Esophagus (tissue), 2 donors: ENCODE measurements at regions not wholly inside any gene's neighbourhood (a gene's known extent, or its start where the extent isn't known, plus 50 kb on each side); places are given as distances from the start of the nearest gene placed in this dataset.

ENCODE experiments used
- H3K27ac ChIP-seq, 2 donors: one replicate each; pipeline ENCODE4 v1.5.1; 2013; ENCODE audit warnings: low read depth in 2 of 2, mild to moderate bottlenecking in 2 of 2, inconsistent platforms in 1 of 2, low read length in 1 of 2, moderate library complexity in 1 of 2
- H3K27me3 ChIP-seq, 2 donors: one replicate each; pipeline ENCODE4 v1.6.1; 2013; ENCODE audit warnings: low read length in 2 of 2, control low read depth in 1 of 2, mild to moderate bottlenecking in 1 of 2; ENCODE audit not compliant: insufficient read depth in 2 of 2, control insufficient read depth in 1 of 2
- H3K36me3 ChIP-seq, 2 donors: one replicate each; pipeline ENCODE4 v1.6.1; 2013; ENCODE audit warnings: low read length in 1 of 2; ENCODE audit not compliant: control insufficient read depth in 2 of 2, insufficient read depth in 2 of 2
- H3K4me1 ChIP-seq, 2 donors: one replicate each; pipeline ENCODE4 v1.6.1; 2013; ENCODE audit warnings: low read length in 1 of 2; ENCODE audit not compliant: control insufficient read depth in 2 of 2, insufficient read depth in 2 of 2
- H3K4me3 ChIP-seq, 2 donors: one replicate each; pipeline ENCODE4 v1.5.1; 2013; ENCODE audit warnings: low read length in 2 of 2, mild to moderate bottlenecking in 2 of 2, low read depth in 1 of 2, moderate library complexity in 1 of 2
- H3K9me3 ChIP-seq, 2 donors: one replicate each; pipeline ENCODE4 v1.6.1; 2013; ENCODE audit warnings: mild to moderate bottlenecking in 2 of 2, low read depth in 1 of 2, low read length in 1 of 2, moderate library complexity in 1 of 2; ENCODE audit not compliant: control insufficient read depth in 2 of 2, insufficient read depth in 1 of 2
- WGBS, 2 donors: extraction: QIAGEN DNeasy Blood & Tissue Kit; methylation state at CpG; one replicate each; pipeline ENCODE4 v1.1.7; 2013; 5-methylcytosine and 5-hydroxymethylcytosine counted together
- donor health status: healthy with polysubstance abuse.
- donor health status: Bipolar disorder and iron deficiency.

DNA sequence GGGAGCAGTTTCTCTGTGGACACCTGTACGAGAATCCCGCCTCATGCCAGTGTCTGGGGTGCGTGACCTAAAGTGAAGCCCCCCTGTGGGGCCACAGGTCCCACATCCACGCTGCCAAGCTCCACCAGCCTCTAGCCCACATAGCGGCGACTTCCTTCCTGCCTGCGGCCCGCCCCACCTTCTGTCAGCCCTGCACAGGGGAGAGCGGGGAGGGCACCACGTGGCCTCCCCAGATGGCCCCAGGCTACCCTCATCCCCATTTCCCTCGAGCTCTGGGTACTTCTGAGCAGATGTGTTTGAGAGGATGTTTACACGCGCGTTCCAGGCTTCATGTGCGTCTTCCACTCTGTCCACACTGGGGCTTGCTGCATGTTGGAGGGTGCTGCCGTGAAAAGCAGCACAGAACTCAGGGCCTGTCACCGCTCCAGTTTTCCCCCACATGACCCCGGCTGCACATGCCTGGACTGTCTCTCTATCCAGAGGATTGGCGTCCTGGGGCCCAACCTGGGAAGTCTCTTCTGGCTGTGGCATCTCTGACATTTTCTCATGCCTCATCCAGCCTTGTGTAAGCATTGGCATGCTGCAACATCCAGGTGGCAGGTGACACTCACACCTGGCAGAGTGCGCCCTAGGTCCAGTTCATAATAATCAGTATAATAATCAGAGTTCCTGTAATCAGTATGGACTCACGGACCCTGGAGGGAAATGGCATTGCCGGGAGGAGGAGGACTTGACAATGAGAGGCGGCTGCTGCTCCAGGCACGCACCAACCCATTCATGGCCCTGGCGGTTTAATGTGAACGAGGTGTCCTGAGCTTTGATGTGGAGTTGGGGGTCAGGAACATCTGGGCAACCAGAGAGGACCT, 146.3 kb upstream of the TWIST2 start:
- WGBS, 2 donors = 71 to 79% methylated on average over 26 of the region's 26 CpGs

DNA sequence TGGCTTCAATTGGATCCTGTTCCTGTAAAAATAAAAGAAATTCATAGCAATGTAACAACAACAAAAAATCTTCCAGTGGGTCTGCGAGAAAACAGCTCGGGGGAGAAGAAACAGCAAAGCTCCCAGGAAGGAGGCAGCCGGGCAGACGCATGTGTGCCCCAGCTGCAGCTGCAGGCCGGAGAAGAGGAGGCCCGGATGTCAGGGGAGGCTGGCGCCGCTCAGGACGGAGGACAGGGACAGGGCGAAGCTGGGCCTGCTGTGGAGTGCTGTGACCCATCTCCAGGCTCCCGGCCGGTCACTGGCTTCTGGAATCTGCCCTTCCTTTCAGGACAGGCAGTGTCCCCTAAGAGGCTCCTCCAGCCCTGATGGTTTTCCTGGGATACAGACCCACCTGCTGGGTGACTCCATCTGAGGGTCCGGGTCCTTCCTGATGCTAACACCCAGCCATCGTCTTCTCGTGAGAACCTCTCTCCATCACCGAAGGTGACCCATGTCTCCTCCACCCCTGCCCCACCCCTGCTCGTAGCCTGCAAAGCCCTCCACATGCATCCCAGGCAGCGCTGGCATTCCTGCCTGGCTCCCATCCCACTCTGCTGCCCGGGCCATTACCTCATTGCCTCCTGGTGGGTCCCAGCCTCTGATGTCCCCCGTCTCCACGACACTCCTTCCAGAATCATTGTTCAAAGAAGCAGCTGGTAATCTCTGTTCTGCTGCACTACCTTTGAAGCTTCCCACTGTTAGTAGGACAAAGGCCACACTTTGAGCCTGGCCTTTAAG, 145.4 kb upstream of the TWIST2 start:
- no peaks in the 10 kb centered on the region for H3K27me3 ChIP-seq
- no peak overlapping the region for H3K27ac ChIP-seq
- H3K4me1 ChIP-seq = peaks cover 0 to 2% of the 10 kb centered on the region in 2 donors
- no peaks in the 10 kb centered on the region for H3K9me3 ChIP-seq
- H3K36me3 ChIP-seq = no peaks in the 10 kb centered on the region
- WGBS, 2 donors = 76 to 85% methylated on average over 21 of the region's 21 CpGs
- H3K4me3 ChIP-seq = no peak overlapping the region

More for the DNA sequence above, 146.3 kb upstream of the TWIST2 start:
- H3K4me3 ChIP-seq = no peak overlapping the region
- no peaks in the 10 kb centered on the region for H3K36me3 ChIP-seq
- H3K4me1 ChIP-seq = peaks cover 0 to 2% of the 10 kb centered on the region in 2 donors
- no peak overlapping the region for H3K27ac ChIP-seq
- H3K9me3 ChIP-seq = no peaks in the 10 kb centered on the region
- no peaks in the 10 kb centered on the region for H3K27me3 ChIP-seq

DNA sequence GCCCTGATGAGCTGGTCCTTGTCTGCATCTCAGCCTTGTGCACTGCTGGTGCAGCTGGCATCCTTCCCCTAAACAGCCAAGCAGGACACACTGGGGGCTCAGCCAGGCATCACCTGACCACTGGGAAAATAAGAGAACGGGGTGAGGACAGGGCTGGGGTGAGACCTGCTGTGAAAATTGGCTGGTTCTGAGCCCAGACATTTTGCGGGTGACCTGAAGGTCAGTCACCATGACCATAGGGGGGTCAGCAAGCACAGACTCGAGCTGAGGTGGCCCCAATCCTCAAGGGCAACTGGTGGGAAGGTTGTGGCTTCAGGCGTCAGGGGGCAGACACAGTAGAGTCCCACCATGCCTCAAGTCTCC, 144.9 kb upstream of the TWIST2 start:
- Histone ChIP-seq H3K27ac (no peak overlapping the region), H3K36me3 (no peaks in the 10 kb centered on the region), H3K27me3 (no peaks in the 10 kb centered on the region), H3K4me3 (no peak overlapping the region), H3K4me1 (peaks cover 0 to 2% of the 10 kb centered on the region in 2 donors), H3K9me3 (no peaks in the 10 kb centered on the region)
- 77 to 81% methylated on average over 4 of the region's 4 CpGs for WGBS, 2 donors

DNA sequence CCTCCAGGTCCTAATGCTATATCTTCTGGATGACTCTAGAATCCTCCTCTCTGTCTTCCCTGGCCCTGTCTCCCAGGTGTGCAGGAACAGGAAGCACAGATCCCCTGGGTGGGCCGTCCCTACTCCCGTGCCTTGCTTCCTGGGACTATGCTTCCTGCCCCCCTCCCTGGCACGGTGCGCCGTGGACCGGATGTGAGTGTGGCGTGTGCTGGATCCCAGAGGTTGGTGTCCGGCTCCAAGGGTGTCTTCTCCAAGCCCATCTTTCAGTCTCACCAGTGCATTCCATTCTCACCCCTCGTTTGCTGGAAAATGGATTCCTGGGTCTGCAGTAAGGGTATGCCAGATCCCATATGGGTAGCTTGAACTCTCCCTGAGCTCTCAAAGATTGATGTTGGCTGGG, 144.4 kb upstream of the TWIST2 start:
- 90 to 91% methylated on average over 9 of the region's 9 CpGs for WGBS, 2 donors
- Histone ChIP-seq H3K27me3 (no peaks in the 10 kb centered on the region), H3K4me3 (no peak overlapping the region), H3K27ac (no peak overlapping the region), H3K36me3 (no peaks in the 10 kb centered on the region), H3K4me1 (peaks cover 0 to 2% of the 10 kb centered on the region in 2 donors), H3K9me3 (no peaks in the 10 kb centered on the region)

DNA sequence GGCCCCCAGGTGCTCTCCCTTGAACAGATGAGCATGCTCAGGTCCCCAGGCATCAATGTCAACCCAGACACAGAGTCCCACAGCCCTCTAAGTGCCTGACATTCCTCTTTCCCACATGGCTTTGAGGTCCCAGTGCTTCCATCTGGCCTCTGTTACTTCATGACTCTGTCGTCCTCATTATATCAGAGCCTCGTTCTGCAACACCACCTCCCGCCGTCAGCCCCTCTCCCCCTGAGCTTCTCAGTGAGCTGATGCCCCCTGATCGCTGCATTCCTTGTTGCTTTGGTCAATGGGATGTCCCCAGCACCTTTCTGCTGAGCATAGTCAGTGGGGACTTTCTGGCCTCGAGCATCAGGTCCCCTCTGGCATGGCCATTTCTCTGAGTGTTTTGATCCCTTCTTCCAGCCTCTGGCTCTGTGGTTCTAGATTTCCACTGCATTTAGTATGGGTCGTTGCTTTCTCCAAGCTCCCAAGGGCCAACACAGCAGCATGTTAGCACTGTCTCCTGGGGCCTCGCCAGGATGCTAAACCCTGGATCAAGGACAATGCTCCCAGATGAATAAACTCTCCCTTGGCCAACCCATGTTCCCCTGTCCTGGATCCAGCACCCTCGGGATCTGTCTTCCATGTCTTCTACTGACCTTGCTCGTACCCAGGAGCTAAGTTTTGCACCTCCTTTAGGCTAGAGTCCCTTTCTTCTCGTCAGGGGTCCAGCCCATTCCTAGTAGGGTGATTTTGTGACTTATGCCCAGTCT, 143.2 kb upstream of the TWIST2 start:
- WGBS, 2 donors = 75 to 79% methylated on average over 11 of the region's 11 CpGs

DNA sequence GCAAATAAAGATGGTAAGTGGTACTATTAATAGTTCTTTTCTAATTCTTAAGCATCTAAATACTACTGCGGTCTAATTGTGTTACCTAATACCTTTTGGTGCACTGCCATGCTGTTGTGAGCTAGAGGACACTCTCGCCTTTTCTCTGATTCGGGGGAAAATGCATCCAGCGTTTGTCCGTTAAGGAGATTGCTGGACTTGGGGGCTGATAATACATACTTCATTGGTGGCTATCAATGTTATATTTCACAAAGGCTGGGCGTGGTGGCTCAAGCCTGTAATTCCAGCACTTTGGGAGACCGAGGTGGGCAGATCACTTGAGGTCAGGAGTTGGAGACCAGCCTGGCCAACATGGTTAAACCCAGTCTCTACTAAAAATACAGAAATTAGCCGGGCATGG, 141.7 kb upstream of the TWIST2 start:
- 93 to 94% methylated on average over 8 of the region's 8 CpGs for WGBS, 2 donors
- H3K27me3 ChIP-seq = no peaks in the 10 kb centered on the region
- H3K27ac ChIP-seq = no peak overlapping the region
- H3K9me3 ChIP-seq = no peaks in the 10 kb centered on the region
- H3K36me3 ChIP-seq = no peaks in the 10 kb centered on the region
- H3K4me3 ChIP-seq = no peak overlapping the region
- no peaks in the 10 kb centered on the region for H3K4me1 ChIP-seq

More for the DNA sequence above, 143.2 kb upstream of the TWIST2 start:
- no peak overlapping the region for H3K27ac ChIP-seq
- no peaks in the 10 kb centered on the region for H3K9me3 ChIP-seq
- peaks cover 0 to 2% of the 10 kb centered on the region in 2 donors for H3K4me1 ChIP-seq
- no peak overlapping the region for H3K4me3 ChIP-seq
- H3K36me3 ChIP-seq = no peaks in the 10 kb centered on the region
- H3K27me3 ChIP-seq = no peaks in the 10 kb centered on the region

DNA sequence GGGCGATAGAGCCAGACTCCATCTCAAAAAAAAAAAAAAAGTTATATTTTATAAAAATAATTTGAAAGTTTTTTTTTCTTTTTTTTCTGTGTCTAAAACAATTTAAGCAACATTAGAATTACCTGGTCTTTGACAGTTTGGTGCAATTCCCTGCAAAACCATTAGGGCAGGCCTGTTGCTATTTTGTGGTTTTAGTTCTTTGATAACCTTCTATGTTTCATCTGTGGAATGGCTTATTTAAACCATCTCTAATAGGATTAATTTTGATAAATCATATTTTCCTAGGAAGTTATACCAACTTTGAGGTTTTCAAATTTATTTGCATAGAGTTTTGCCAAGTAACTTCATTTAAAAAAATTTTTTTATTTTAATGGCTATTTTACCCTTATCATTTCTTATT, 141.2 kb upstream of the TWIST2 start:
- no peak overlapping the region for H3K27ac ChIP-seq
- no peaks in the 10 kb centered on the region for H3K4me1 ChIP-seq
- H3K4me3 ChIP-seq = no peak overlapping the region
- H3K9me3 ChIP-seq = no peaks in the 10 kb centered on the region
- H3K27me3 ChIP-seq = no peaks in the 10 kb centered on the region
- 86 to 90% methylated on average over 1 of the region's 1 CpG for WGBS, 2 donors
- H3K36me3 ChIP-seq = no peaks in the 10 kb centered on the region

DNA sequence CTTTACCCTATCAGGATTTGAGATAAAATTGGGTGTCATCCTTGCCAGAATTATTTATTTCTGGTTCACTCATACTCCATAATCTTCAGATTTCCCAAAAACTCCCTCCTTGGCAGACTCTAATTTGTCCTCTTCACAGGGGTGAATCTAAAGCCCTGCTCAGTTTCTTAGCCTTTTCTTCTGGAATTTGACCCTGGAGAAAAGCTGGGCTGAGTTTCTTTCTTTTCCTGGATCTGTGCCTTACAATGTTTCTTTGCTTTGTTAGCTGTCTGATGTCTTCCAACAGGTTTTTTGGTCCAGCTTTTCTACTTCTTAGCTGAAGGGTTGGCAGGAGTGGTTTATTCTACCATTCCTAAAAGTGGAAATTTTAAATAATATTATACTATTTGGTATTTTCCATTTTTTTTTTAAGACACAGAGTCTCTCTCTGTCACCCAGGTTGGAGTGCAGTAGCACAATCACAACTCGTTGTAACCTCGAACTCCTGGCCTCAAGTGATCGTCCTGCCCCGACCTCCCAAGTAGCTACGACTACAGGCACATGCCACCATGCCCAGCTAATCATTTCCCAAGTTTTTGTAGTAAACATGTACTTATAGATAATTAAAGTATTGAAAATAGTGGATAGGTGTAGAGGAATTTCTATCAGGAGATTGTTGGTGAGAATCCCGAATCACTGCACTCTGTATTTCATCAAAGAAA, 138.4 kb upstream of the TWIST2 start:
- H3K4me3 ChIP-seq = no peak overlapping the region
- no peak overlapping the region for H3K27ac ChIP-seq
- H3K36me3 ChIP-seq = no peaks in the 10 kb centered on the region
- no peaks in the 10 kb centered on the region for H3K4me1 ChIP-seq
- no peaks in the 10 kb centered on the region for H3K27me3 ChIP-seq
- 75% methylated on average over 6 of the region's 6 CpGs for WGBS, 2 donors
- H3K9me3 ChIP-seq = no peaks in the 10 kb centered on the region
